GM12875 (cell line): ENCODE measurements at regions not wholly inside any gene's neighbourhood (a gene's known extent, or its start where the extent isn't known, plus 50 kb on each side); places are given as distances from the start of the nearest gene placed in this dataset.
"Not testable (repeated sequence)": the region's sequence is repeated elsewhere in the genome, so short reads cannot be mapped to it uniquely, and the experiment has no call there.

Experiments used
- H3K4me3 ChIP-seq: one replicate; pipeline ENCODE4 v1.5.1; 2011; ENCODE audit warnings: low read depth, low read length, control low read depth
- TF ChIP-seq, protein P1 (sequence below): IDR thresholded peaks from 2 replicates; pipeline ENCODE4 v1.5.1; 2011; ENCODE audit warnings: low read depth, mild to moderate bottlenecking, control low read depth, inconsistent platforms, low read length, moderate library complexity, borderline replicate concordance; ENCODE audit not compliant: insufficient read depth

DNA sequence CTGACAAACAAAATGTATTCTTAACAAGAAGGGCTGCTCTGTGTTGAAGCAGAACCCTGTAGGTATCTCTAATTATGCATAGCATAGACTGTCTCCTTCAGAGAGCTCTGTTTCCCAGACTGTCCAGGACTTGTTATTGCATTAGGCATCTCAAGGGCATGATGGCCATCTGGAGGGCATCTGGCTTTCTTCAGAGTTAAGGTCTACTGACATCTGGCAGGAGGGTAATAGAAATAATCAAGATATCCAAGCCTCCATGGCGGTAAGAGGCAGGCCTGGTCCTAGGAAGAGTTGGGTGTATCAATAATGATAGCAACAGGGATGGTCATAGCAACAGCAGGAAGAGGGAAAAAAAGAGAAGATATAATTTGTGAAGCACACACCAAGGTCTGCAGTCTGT is 161.2 kb downstream of the TTC8 start:
- TF ChIP-seq, protein P1, sequence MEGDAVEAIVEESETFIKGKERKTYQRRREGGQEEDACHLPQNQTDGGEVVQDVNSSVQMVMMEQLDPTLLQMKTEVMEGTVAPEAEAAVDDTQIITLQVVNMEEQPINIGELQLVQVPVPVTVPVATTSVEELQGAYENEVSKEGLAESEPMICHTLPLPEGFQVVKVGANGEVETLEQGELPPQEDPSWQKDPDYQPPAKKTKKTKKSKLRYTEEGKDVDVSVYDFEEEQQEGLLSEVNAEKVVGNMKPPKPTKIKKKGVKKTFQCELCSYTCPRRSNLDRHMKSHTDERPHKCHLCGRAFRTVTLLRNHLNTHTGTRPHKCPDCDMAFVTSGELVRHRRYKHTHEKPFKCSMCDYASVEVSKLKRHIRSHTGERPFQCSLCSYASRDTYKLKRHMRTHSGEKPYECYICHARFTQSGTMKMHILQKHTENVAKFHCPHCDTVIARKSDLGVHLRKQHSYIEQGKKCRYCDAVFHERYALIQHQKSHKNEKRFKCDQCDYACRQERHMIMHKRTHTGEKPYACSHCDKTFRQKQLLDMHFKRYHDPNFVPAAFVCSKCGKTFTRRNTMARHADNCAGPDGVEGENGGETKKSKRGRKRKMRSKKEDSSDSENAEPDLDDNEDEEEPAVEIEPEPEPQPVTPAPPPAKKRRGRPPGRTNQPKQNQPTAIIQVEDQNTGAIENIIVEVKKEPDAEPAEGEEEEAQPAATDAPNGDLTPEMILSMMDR, result no peak
- H3K4me3 ChIP-seq, result no peak overlapping the region

DNA sequence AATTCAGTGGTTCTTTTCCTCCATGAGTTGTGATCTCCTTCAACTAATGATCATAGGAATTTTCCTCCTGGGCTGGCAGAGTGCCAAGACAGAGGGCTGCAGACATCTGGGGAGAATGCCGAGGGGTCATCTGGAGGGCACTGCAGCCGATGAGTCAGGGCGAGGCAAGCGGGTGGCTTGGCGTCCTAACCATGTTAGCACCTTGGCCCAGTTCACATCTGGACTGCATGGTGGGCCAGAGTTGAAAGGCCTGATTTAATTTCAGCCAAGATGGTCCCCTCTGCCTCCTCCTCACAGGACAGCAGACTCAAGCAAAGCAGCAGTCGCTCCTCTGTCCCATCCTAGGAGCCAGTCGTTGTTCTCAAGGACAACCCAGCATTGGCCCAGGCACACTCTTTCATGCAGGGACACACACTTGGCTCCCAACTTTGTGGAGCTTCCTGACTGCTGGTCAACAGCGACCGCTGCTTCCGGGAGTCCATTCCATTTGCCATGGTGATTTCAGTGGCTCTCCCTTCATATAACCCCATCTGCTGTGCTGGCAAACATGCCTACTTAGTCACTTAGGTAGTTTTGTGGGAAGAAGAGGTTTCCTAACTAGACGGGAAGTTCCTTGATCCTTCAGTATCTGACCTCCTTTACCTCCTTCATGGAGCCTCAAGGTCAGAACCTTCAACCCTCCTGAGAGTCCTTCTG is 161.8 kb downstream of the TTC8 start:
- H3K4me3 ChIP-seq, result no peak overlapping the region
- TF ChIP-seq, protein P1, result no peak

DNA sequence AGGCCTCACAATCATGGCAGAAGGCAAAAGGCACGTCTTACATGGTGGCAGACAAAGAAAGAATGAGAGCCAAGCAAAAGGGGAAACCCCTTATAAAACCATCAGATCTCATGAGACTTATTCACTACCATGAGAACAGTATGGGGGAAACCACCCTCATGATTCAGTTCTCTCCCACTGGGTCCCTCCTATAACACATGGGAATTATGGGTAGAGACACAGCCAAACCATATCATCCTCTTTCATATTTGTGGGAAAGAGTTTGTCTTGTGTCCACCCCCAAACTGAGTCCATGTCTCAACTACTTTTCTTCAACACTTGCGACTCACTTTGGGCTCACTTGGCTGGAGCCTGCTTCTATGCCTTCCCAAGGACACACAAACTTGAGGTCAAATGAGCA is 162.5 kb downstream of the TTC8 start:
- not testable (repeated sequence) for H3K4me3 ChIP-seq

DNA sequence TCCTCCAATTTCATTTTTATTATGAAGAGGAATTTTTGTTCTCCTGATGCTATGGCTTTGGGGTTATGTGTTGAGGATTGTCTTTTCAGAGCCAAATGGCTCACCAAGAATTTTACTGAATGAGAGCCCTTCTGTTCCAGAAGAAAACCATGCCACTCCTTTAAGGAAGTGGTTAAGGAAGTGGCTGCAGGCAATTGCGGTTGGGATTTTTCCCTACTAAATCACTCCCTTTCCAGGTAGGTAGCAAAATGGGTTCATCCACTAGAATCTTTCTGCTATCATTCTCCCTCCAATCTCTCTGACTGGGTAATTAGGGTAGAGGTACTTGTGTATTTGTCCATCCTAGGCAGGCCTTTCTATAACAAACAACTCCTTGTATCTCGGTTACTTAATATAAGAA is 163.1 kb downstream of the TTC8 start:
- no peak overlapping the region for H3K4me3 ChIP-seq
- TF ChIP-seq, protein P1, result no peak

DNA sequence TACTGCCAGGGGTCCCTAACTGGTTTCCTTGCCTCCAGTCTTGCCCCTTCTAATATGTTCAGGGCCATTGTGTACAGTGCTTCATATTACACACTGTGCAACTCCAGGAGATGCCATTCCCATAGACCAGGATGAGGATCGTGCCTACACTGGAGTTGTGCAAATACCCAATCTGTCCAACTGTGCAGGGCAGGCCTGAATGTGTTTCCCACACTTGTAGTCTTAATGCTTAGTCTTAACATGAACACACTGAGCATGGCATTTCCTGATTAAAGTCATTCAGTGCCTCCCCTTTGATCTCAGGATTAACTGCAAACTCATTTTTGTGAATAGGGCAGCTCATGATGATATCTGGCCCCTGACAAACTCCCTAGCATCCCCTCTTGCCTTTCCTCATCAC is 165.5 kb downstream of the TTC8 start:
- TF ChIP-seq, protein P1, result no peak
- H3K4me3 ChIP-seq, result no peak overlapping the region

DNA sequence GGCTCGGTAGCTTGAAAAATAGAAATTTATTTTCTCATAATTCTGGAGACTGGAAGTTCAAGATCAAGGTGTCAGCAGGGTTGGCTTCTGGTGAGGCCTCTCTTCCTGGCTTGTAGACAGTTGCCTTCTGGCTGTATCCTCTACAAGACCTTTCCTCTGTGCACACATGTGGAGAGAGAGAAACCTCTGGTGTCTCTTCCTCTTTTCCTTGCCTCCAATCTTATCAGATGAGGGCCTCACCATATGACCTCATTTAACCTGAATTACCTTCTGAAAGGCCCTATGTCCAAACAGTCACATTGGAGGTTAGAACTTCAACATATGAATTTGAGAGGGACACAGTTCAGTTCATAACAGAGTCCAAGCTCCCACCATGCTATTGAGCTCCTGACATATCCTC is 166.4 kb downstream of the TTC8 start:
- TF ChIP-seq, protein P1, result no peak
- H3K4me3 ChIP-seq, result no peak overlapping the region

DNA sequence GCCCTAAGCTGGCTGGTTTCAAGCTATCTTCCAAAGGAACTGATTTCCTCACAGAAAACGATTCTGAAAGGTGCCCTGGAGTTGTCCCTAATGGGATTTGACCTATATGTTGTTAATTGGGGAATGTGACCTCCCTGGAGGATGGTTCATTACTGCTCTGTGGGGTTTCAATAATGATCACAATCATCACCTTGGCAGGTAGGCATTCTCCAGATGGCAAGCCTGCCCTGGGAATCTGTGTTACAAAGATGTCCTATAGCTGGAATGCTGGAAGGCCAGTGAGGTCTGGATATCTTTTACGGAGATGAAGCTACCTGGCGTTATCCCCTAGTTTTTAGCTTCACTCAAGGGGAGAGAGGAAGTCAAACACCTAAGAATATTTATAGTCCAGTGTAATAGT is 167.6 kb downstream of the TTC8 start:
- H3K4me3 ChIP-seq, result no peak overlapping the region
- TF ChIP-seq, protein P1, result no peak
